GM06990 (cell line): ENCODE measurements at regions not wholly inside any gene's neighbourhood (a gene's known extent, or its start where the extent isn't known, plus 50 kb on each side); places are given as distances from the start of the nearest gene placed in this dataset.

Source experiments
- DNase-seq: peaks from one replicate; pipeline ENCODE4 v3.0.0-alpha.2; 2011; ENCODE audit not compliant: insufficient read length; ENCODE audit errors: extremely low read depth
- H3K27me3 ChIP-seq: replicated peaks from 2 replicates; pipeline ENCODE4 v1.6.0; 2011; ENCODE audit warnings: low read length; ENCODE audit not compliant: control insufficient read depth, insufficient read depth
- H3K36me3 ChIP-seq: 2 replicates; pipeline ENCODE4 v1.5.1; 2011; ENCODE audit warnings: low read length; ENCODE audit not compliant: control insufficient read depth, insufficient read depth
- H3K4me3 ChIP-seq: replicated peaks from 2 replicates; pipeline ENCODE4 v1.5.1; 2011; ENCODE audit warnings: low read depth, mild to moderate bottlenecking, control low read depth, low read length
- CTCF ChIP-seq: IDR thresholded peaks from 2 replicates; pipeline ENCODE4 v1.5.1; 2011; ENCODE audit warnings: low read length, control low read depth, mild to moderate bottlenecking, inconsistent platforms; ENCODE audit not compliant: insufficient read depth, poor library complexity, severe bottlenecking

DNA sequence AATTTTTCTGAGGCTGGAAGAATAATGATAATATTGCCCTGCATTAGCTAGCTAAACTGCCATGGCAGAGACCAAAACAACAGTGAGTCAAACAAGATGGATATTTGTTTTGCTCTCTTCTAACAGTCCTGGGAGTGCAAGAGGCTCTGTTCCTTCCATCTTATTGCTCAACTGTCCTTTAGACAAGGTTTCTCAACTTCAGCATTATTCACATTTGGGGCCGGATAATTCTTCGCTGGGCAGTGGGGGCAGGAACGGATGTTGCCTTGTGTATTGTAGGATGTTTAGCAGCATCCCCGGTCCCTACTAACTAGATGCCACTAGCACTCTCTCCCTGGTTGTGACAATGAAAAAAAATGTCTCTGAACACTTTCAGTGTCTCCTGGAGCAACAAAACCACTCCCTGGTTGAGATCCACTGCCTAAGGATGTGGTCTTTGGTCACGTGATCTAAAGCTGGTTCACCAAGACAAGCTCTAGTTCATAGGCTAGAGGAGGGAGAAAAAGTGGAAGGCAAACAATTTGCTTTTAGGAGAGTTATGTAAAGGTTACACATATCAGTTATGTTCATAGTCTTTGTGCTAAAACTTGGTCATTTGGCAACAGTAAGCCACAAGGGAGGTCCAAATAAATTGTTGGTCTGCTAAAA, 144.4 kb downstream of the PCTP start:
- no peaks in the 10 kb centered on the region for H3K36me3 ChIP-seq
- DNase-seq: no peak

GRCh38 chr17:55897301-55897700, 146.4 kb downstream of the PCTP start:
- DNase-seq: no peak
- Histone ChIP-seq H3K4me3 (no peak overlapping the region), H3K36me3 (no peaks in the 10 kb centered on the region), H3K27me3 (no peaks in the 10 kb centered on the region; the same call in 1 of the 2 replicates)
- no peak for TF ChIP-seq CTCF

More for the DNA sequence above, 144.4 kb downstream of the PCTP start:
- no peaks in the 10 kb centered on the region; the same call in 1 of the 2 replicates for H3K27me3 ChIP-seq
- H3K4me3 ChIP-seq: no peak overlapping the region
- no peak for TF ChIP-seq CTCF

DNA sequence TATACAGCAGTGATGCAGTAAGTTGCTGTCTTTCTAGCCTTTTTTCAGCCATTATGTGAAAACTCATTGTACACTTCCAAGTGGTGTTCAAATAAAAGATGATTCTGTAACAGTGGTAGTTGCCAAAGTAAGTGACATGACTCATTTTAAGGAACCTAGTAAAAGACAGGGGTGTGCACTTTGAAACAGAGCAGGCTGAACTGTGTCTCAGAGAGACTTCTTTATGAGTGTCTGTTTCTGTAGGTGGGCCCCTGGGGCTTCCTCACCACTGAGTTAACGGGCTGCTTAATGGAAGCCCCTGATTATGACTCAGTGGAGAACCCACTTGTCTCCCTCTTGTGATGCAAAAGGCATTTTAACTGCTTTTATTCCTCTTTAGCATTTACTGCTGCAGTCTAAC, 147.3 kb downstream of the PCTP start:
- no peak for TF ChIP-seq CTCF
- Histone ChIP-seq H3K27me3 (no peaks in the 10 kb centered on the region; the same call in 1 of the 2 replicates), H3K4me3 (no peak overlapping the region), H3K36me3 (no peaks in the 10 kb centered on the region)
- DNase-seq: no peak

DNA sequence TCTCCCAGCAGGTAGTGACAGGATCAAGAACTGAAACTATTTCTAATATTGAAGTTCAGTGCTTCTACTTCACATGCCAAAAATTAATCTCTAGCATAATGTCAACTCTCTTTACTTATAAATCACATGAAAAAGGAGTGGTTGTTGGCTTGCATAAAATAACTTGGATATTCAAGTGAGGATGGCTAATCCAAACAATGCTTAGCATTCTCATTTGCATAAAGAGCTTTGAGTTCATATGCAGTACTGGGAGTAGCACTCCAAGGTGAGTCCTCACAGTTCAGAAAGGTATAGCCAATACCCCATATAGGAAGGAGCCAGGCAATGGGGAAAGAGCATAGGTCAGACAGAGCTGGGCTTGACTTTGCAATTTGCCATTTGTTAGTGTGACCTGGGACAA, 149.3 kb downstream of the PCTP start:
- Histone ChIP-seq H3K27me3 (no peaks in the 10 kb centered on the region; the same call in 1 of the 2 replicates), H3K36me3 (no peaks in the 10 kb centered on the region), H3K4me3 (no peak overlapping the region)
- DNase-seq: no peak
- TF ChIP-seq CTCF: no peak

- Histone ChIP-seq H3K36me3 (no peaks in the 10 kb centered on the region), H3K27me3 (no peaks in the 10 kb centered on the region), H3K4me3 (no peak overlapping the region)
- TF ChIP-seq CTCF: no peak
- no peak for DNase-seq
Measured at GRCh38 chr17:55903028-55903690, 152.3 kb downstream of the PCTP start.
